HG02973 (cell line): ENCODE measurements at regions not wholly inside any gene's neighbourhood (a gene's known extent, or its start where the extent isn't known, plus 50 kb on each side); places are given as distances from the start of the nearest gene placed in this dataset.

Experiments used
- ATAC-seq: cut with Tn5 transposase; IDR thresholded peaks from one replicate; pipeline ENCODE4 v1.9.1; 2021; ENCODE audit warnings: moderate library complexity; ENCODE audit not compliant: unreplicated experiment

- no peak for ATAC-seq
Observed at GRCh38 chr6:91672201-91672600, 1085.3 kb upstream of the MAP3K7 start.

GRCh38 chr6:91669871-91670268 lies 1083.0 kb upstream of the MAP3K7 start:
- ATAC-seq: no peak

GRCh38 chr6:91669154-91669870 lies 1082.4 kb upstream of the MAP3K7 start:
- no peak for ATAC-seq

GRCh38 chr6:91667596-91667995 lies 1080.7 kb upstream of the MAP3K7 start:
- no peak for ATAC-seq

GRCh38 chr6:91664327-91664959 lies 1077.6 kb upstream of the MAP3K7 start:
- ATAC-seq: no peak

- ATAC-seq: no peak
Observed at GRCh38 chr6:91660893-91661292, 1074.0 kb upstream of the MAP3K7 start.

- ATAC-seq: no peak
Observed at GRCh38 chr6:91659891-91660290, 1073.0 kb upstream of the MAP3K7 start.

GRCh38 chr6:91654793-91655192 lies 1067.9 kb upstream of the MAP3K7 start:
- no peak for ATAC-seq

- no peak for ATAC-seq
Observed at GRCh38 chr6:91654357-91654756, 1067.5 kb upstream of the MAP3K7 start.

- no peak for ATAC-seq
Observed at GRCh38 chr6:91653895-91654294, 1067.0 kb upstream of the MAP3K7 start.

GRCh38 chr6:91653076-91653723 lies 1066.3 kb upstream of the MAP3K7 start:
- no peak for ATAC-seq

- no peak for ATAC-seq
Observed at GRCh38 chr6:91646649-91647048, 1059.8 kb upstream of the MAP3K7 start.

- no peak for ATAC-seq
Observed at GRCh38 chr6:91645811-91646210, 1058.9 kb upstream of the MAP3K7 start.

GRCh38 chr6:91637217-91637616 lies 1050.3 kb upstream of the MAP3K7 start:
- ATAC-seq: no peak

GRCh38 chr6:91634791-91635190 lies 1047.9 kb upstream of the MAP3K7 start:
- ATAC-seq: no peak

- ATAC-seq: no peak
Observed at GRCh38 chr6:91633374-91634111, 1046.7 kb upstream of the MAP3K7 start.

- no peak for ATAC-seq
Observed at GRCh38 chr6:91632308-91632707, 1045.4 kb upstream of the MAP3K7 start.

- no peak for ATAC-seq
Observed at GRCh38 chr6:91631227-91631626, 1044.4 kb upstream of the MAP3K7 start.

GRCh38 chr6:91626911-91627310 lies 1040.0 kb upstream of the MAP3K7 start:
- ATAC-seq: no peak

- no peak for ATAC-seq
Observed at GRCh38 chr6:91613481-91613880, 1026.6 kb upstream of the MAP3K7 start.

- ATAC-seq: no peak
Observed at GRCh38 chr6:91611190-91611589, 1024.3 kb upstream of the MAP3K7 start.

- no peak for ATAC-seq
Observed at GRCh38 chr6:91608428-91608827, 1021.6 kb upstream of the MAP3K7 start.
